Mucosa of rectum (tissue), 2 donors: ENCODE measurements at regions not wholly inside any gene's neighbourhood (a gene's known extent, or its start where the extent isn't known, plus 50 kb on each side); places are given as distances from the start of the nearest gene placed in this dataset.

ENCODE experiments used
- H3K27ac ChIP-seq, 2 donors: one replicate each; pipeline ENCODE4 v1.7.0; 2013; ENCODE audit warnings: inconsistent platforms in 2 of 2, low read depth in 2 of 2, low read length in 2 of 2
- H3K27me3 ChIP-seq, 2 donors: one replicate each; pipeline ENCODE4 v1.7.0; 2013; ENCODE audit warnings: low read length in 2 of 2; ENCODE audit not compliant: control insufficient read depth in 2 of 2, insufficient read depth in 2 of 2
- H3K36me3 ChIP-seq, 2 donors: one replicate each; pipeline ENCODE4 v1.7.0; 2013; ENCODE audit warnings: low read length in 2 of 2; ENCODE audit not compliant: control insufficient read depth in 2 of 2, insufficient read depth in 2 of 2
- H3K4me1 ChIP-seq, 2 donors: one replicate each; pipeline ENCODE4 v1.7.0; 2013; ENCODE audit warnings: low read length in 2 of 2, mild to moderate bottlenecking in 1 of 2; ENCODE audit not compliant: control insufficient read depth in 2 of 2, insufficient read depth in 2 of 2
- H3K4me3 ChIP-seq, 2 donors: one replicate each; pipeline ENCODE4 v1.7.0; 2013; ENCODE audit warnings: low read length in 2 of 2
- H3K9ac ChIP-seq, 2 donors: one replicate each; pipeline ENCODE4 v1.7.0; 2013; ENCODE audit warnings: low read length in 2 of 2, low read depth in 1 of 2, mild to moderate bottlenecking in 1 of 2
- H3K9me3 ChIP-seq, 2 donors: one replicate each; pipeline ENCODE4 v1.7.0; 2013; ENCODE audit warnings: low read length in 2 of 2; ENCODE audit not compliant: control insufficient read depth in 2 of 2
- donor health status: healthy.
- donor health status: Normal muscosa, but diverticular disease.

GRCh38 chr14:32017587-32017986 lies 59.5 kb upstream of the ARHGAP5 start:
- H3K27me3 ChIP-seq: no peaks in the 10 kb centered on the region
- no peaks in the 10 kb centered on the region for H3K36me3 ChIP-seq
- H3K27ac ChIP-seq: no peak overlapping the region
- no peaks in the 10 kb centered on the region for H3K9me3 ChIP-seq
- no peak overlapping the region for H3K4me3 ChIP-seq
- H3K9ac ChIP-seq: no peak overlapping the region
- H3K4me1 ChIP-seq: peaks cover 0 to 3% of the 10 kb centered on the region in 2 donors

GRCh38 chr14:32018391-32019092 lies 58.6 kb upstream of the ARHGAP5 start:
- H3K27ac ChIP-seq: no peak overlapping the region

GRCh38 chr14:32019276-32019675 lies 57.8 kb upstream of the ARHGAP5 start:
- Histone ChIP-seq H3K36me3 (no peaks in the 10 kb centered on the region), H3K4me1 (peaks cover 0 to 3% of the 10 kb centered on the region in 2 donors), H3K27me3 (no peaks in the 10 kb centered on the region), H3K9ac (no peak overlapping the region), H3K27ac (no peak overlapping the region), H3K4me3 (no peak overlapping the region), H3K9me3 (no peaks in the 10 kb centered on the region)

More at GRCh38 chr14:32018391-32019092, 58.6 kb upstream of the ARHGAP5 start:
- Histone ChIP-seq H3K9me3 (no peaks in the 10 kb centered on the region), H3K9ac (no peak overlapping the region), H3K4me1 (peaks cover 0 to 3% of the 10 kb centered on the region in 2 donors), H3K27me3 (no peaks in the 10 kb centered on the region), H3K4me3 (no peak overlapping the region), H3K36me3 (no peaks in the 10 kb centered on the region)

- Histone ChIP-seq H3K4me3 (no peak overlapping the region), H3K9me3 (no peaks in the 10 kb centered on the region), H3K36me3 (no peaks in the 10 kb centered on the region), H3K27me3 (no peaks in the 10 kb centered on the region), H3K27ac (no peak overlapping the region), H3K9ac (no peak overlapping the region), H3K4me1 (peaks cover 0 to 3% of the 10 kb centered on the region in 2 donors)
Measured at GRCh38 chr14:32020882-32021281, 56.2 kb upstream of the ARHGAP5 start.

GRCh38 chr14:32021341-32021740 lies 55.8 kb upstream of the ARHGAP5 start:
- H3K27ac ChIP-seq: no peak overlapping the region
- no peak overlapping the region for H3K9ac ChIP-seq
- H3K36me3 ChIP-seq: no peaks in the 10 kb centered on the region
- H3K27me3 ChIP-seq: no peaks in the 10 kb centered on the region
- H3K4me1 ChIP-seq: peaks cover 0 to 3% of the 10 kb centered on the region in 2 donors
- H3K4me3 ChIP-seq: no peak overlapping the region
- no peaks in the 10 kb centered on the region for H3K9me3 ChIP-seq

- Histone ChIP-seq H3K9ac (no peak overlapping the region), H3K27me3 (no peaks in the 10 kb centered on the region), H3K36me3 (no peaks in the 10 kb centered on the region), H3K4me1 (peaks cover 0 to 3% of the 10 kb centered on the region in 2 donors), H3K4me3 (no peak overlapping the region), H3K27ac (no peak overlapping the region), H3K9me3 (no peaks in the 10 kb centered on the region)
Measured at GRCh38 chr14:32022525-32022924, 54.6 kb upstream of the ARHGAP5 start.

- Histone ChIP-seq H3K9me3 (no peaks in the 10 kb centered on the region), H3K36me3 (no peaks in the 10 kb centered on the region), H3K27ac (no peak overlapping the region), H3K4me1 (peaks cover 0 to 3% of the 10 kb centered on the region in 2 donors), H3K4me3 (no peak overlapping the region), H3K27me3 (no peaks in the 10 kb centered on the region), H3K9ac (no peak overlapping the region)
Measured at GRCh38 chr14:32022938-32023466, 54.1 kb upstream of the ARHGAP5 start.

GRCh38 chr14:32023540-32023939 lies 53.6 kb upstream of the ARHGAP5 start:
- no peaks in the 10 kb centered on the region for H3K9me3 ChIP-seq
- H3K4me3 ChIP-seq: no peak overlapping the region
- H3K27ac ChIP-seq: no peak overlapping the region
- no peak overlapping the region for H3K9ac ChIP-seq
- H3K36me3 ChIP-seq: no peaks in the 10 kb centered on the region
- no peaks in the 10 kb centered on the region for H3K27me3 ChIP-seq
- peaks cover 0 to 3% of the 10 kb centered on the region in 2 donors for H3K4me1 ChIP-seq

- H3K9me3 ChIP-seq: no peaks in the 10 kb centered on the region
Measured at GRCh38 chr14:32027255-32027939, 49.7 kb upstream of the ARHGAP5 start.

More at GRCh38 chr14:32027255-32027939, 49.7 kb upstream of the ARHGAP5 start:
- Histone ChIP-seq H3K27ac (no peak overlapping the region), H3K4me3 (no peak overlapping the region), H3K9ac (no peak overlapping the region), H3K27me3 (no peaks in the 10 kb centered on the region), H3K4me1 (no peaks in the 10 kb centered on the region), H3K36me3 (no peaks in the 10 kb centered on the region)
